Upper lobe of right lung (tissue), 1 donor: ENCODE measurements at regions not wholly inside any gene's neighbourhood (a gene's known extent, or its start where the extent isn't known, plus 50 kb on each side); places are given as distances from the start of the nearest gene placed in this dataset.

ENCODE experiments used
- ATAC-seq: fragments of 200-7000 bp; cut with Tn5 transposase; one replicate; pipeline ENCODE4 v1.9.1; 2020; ENCODE audit warnings: mild to moderate bottlenecking, moderate library complexity
- DNase-seq: peaks from one replicate; pipeline ENCODE4 v3.0.0-alpha.2; 2020
- H3K27ac ChIP-seq: fragments of 200-600 bp; one replicate; pipeline ENCODE4 v1.8.0; 2022
- H3K27me3 ChIP-seq: fragments of 200-600 bp; one replicate; pipeline ENCODE4 v1.8.0; 2022; ENCODE audit warnings: mild to moderate bottlenecking
- H3K36me3 ChIP-seq: fragments of 200-600 bp; one replicate; pipeline ENCODE4 v1.8.0; 2022
- H3K4me1 ChIP-seq: fragments of 200-600 bp; one replicate; pipeline ENCODE4 v1.8.0; 2022
- H3K4me3 ChIP-seq: fragments of 200-600 bp; one replicate; pipeline ENCODE4 v1.8.0; 2022; ENCODE audit warnings: mild to moderate bottlenecking
- H3K9me3 ChIP-seq: fragments of 200-600 bp; one replicate; pipeline ENCODE4 v1.8.0; 2022
- CTCF ChIP-seq: fragments of 200-600 bp; IDR thresholded peaks from one replicate; pipeline ENCODE4 v1.8.0; 2022; ENCODE audit warnings: antibody characterized with exemption
- intact Hi-C: fragments of 100-400 bp; cut with DNase I; formaldehyde crosslinking; loops from one replicate; pipeline ENCODE4 v1.11.0; 2022
- donor health status: DM: no; HTN: yes; CAD: no; lungs with severe emphysema.

GRCh38 chr1:220994671-220995070 lies 115.4 kb downstream of the HLX start:
- Histone ChIP-seq H3K27ac (no peak overlapping the region), H3K27me3 (no peaks in the 10 kb centered on the region), H3K36me3 (no peaks in the 10 kb centered on the region), H3K4me1 (no peaks in the 10 kb centered on the region), H3K4me3 (no peak overlapping the region), H3K9me3 (no peaks in the 10 kb centered on the region)
- ATAC-seq (no peak), DNase-seq (no peak)
- no peak for TF ChIP-seq CTCF
- intact Hi-C loops: no loop called here

DNA sequence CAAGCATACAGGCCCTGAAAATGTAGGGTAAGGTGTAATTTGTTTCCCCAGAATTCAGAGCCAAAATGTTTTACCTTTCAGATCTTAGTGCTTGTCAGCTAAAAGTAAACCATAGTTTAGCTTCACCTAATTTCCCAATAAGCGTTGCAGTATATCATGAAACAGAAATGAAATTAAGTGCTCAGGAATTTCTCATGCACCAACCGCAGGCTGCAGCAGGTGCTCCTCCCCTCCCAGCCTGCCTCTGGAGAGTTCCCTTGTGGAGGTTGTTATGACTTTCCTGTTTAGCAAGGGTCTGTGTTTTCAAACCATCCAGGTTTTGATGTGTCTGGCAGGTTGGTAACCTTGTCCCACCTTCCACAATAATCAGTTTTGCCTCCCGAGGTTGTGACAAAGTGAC lies 118.5 kb downstream of the HLX start:
- intact Hi-C loops: no loop called here
- Histone ChIP-seq H3K27ac (no peak overlapping the region), H3K27me3 (no peaks in the 10 kb centered on the region), H3K4me3 (no peak overlapping the region), H3K4me1 (no peaks in the 10 kb centered on the region), H3K9me3 (no peaks in the 10 kb centered on the region), H3K36me3 (no peaks in the 10 kb centered on the region)
- TF ChIP-seq CTCF: no peak
- ATAC-seq: no peak
- no peak for DNase-seq

DNA sequence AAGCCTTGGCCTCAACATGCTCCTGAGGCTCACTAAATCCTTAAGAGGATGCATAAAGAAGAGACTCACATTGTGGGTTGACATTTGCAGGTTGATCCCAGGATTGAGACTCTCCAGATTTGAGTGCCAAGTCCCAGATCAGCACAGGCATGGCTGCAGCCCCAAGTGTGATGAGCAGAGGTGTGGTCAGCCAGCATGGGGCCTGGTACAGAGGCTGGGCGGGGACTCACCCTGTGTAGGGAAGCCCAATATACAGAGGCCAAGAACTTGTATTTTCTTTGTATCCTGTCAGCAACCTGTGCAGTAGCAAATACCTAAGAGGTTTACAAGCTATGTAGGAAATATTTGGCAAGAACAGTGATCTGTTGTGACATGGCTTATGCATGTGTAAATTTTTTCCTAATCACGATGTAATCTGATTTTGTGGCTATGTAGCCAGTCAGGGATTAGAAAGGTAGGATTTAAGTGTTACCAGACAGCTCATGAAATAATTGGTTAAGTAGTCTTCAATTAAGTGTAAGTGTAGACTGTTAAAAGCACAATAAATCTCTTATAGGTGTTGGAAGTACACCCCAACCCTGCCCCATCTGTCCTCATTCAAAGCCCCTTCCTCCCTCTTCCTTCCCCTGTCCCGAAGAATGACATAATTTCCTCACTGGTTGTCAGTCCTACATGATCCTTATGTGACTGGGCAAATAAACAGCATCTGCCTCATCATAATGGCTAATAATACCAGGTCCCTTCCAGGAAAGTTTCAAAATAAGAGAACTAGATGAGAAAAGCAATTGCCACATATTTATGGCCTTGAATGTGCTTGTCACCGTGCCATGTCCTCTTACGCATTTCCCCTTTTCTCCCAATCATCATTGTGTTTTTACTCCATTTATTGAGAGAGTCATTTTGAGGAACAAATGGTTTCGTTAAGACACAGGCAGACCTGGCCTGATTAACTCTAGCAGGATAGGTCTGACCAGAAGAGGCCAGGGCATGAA lies 120.9 kb downstream of the HLX start:
- ATAC-seq (peak; percentile 87), DNase-seq (no peak)
- no peak for TF ChIP-seq CTCF
- no peaks in the 10 kb centered on the region for H3K27me3 ChIP-seq
- no peaks in the 10 kb centered on the region for H3K4me1 ChIP-seq
- peaks cover under 1% of the 10 kb centered on the region for H3K9me3 ChIP-seq
- no peak overlapping the region for H3K4me3 ChIP-seq
- H3K27ac ChIP-seq: no peak overlapping the region
- intact Hi-C loops: no loop called here
- H3K36me3 ChIP-seq: no peaks in the 10 kb centered on the region

- ATAC-seq (no peak), DNase-seq (no peak)
- TF ChIP-seq CTCF: no peak
- peaks cover 8% of the 10 kb centered on the region for H3K9me3 ChIP-seq
- H3K36me3 ChIP-seq: no peaks in the 10 kb centered on the region
- H3K4me3 ChIP-seq: no peak overlapping the region
- H3K4me1 ChIP-seq: no peaks in the 10 kb centered on the region
- no peaks in the 10 kb centered on the region for H3K27me3 ChIP-seq
- H3K27ac ChIP-seq: no peak overlapping the region
- intact Hi-C loops: no loop called here
Measured at GRCh38 chr1:221001167-221001566, 121.9 kb downstream of the HLX start.

- DNase-seq (no peak), ATAC-seq (no peak)
- Histone ChIP-seq H3K4me3 (no peak overlapping the region), H3K27ac (no peak overlapping the region), H3K4me1 (no peaks in the 10 kb centered on the region), H3K9me3 (peaks cover 8% of the 10 kb centered on the region), H3K27me3 (no peaks in the 10 kb centered on the region), H3K36me3 (no peaks in the 10 kb centered on the region)
- intact Hi-C loops: no loop called here
- TF ChIP-seq CTCF: no peak
Measured at GRCh38 chr1:221002601-221003000, 123.4 kb downstream of the HLX start.
